Fibroblast of lung (primary cell): ENCODE measurements at regions not wholly inside any gene's neighbourhood (a gene's known extent, or its start where the extent isn't known, plus 50 kb on each side); places are given as distances from the start of the nearest gene placed in this dataset.

Experiments
- DNase-seq, 2 donors: peaks; one replicate each; pipeline versions ENCODE4 v3.0.0 to v3.0.0-alpha.2; 2010; ENCODE audit warnings: low read depth in 2 of 2
- H2AFZ ChIP-seq: 2 replicates; pipeline ENCODE4 v1.5.1; 2012; ENCODE audit warnings: low read length, control low read depth, inconsistent platforms
- H3K27ac ChIP-seq: 2 replicates; pipeline ENCODE4 v1.5.1; 2011; ENCODE audit warnings: low read length, control low read depth; ENCODE audit not compliant: insufficient read depth
- H3K27me3 ChIP-seq: 2 replicates; pipeline ENCODE4 v1.5.1; 2011; ENCODE audit warnings: mild to moderate bottlenecking, low read length; ENCODE audit not compliant: control insufficient read depth, insufficient read depth
- H3K36me3 ChIP-seq: 2 replicates; pipeline ENCODE4 v1.5.1; 2011; ENCODE audit warnings: low read length; ENCODE audit not compliant: control insufficient read depth, insufficient read depth
- H3K4me1 ChIP-seq: 2 replicates; pipeline ENCODE4 v1.5.1; 2011; ENCODE audit warnings: low read length; ENCODE audit not compliant: control insufficient read depth, insufficient read depth; ENCODE audit errors: extremely low read depth
- H3K4me2 ChIP-seq: 2 replicates; pipeline ENCODE4 v1.5.1; 2011; ENCODE audit warnings: low read length, control low read depth; ENCODE audit not compliant: insufficient read depth; ENCODE audit errors: extremely low read depth
- H3K4me3 ChIP-seq, 4 experiments: fragments of 200-600 bp in 1 of 4; sonication (generic) in 1 of 4; replicated peaks in 1 of 4; 2 replicates each; pipeline ENCODE4 v1.5.1; 2011 to 2016; ENCODE audit warnings: low read length in 4 of 4, low read depth in 3 of 4, mild to moderate bottlenecking in 3 of 4, control low read depth in 2 of 4, inconsistent platforms in 1 of 4, mixed read lengths in 1 of 4; ENCODE audit not compliant: insufficient read depth in 1 of 4; ENCODE audit errors: control extremely low read depth in 1 of 4
- H3K79me2 ChIP-seq: 2 replicates; pipeline ENCODE4 v1.5.1; 2012; ENCODE audit warnings: mild to moderate bottlenecking, low read length, inconsistent platforms; ENCODE audit not compliant: control insufficient read depth, insufficient read depth
- H3K9ac ChIP-seq: 2 replicates; pipeline ENCODE4 v1.5.1; 2011; ENCODE audit warnings: mild to moderate bottlenecking, low read length, control low read depth; ENCODE audit not compliant: insufficient read depth
- H3K9me3 ChIP-seq: 2 replicates; pipeline ENCODE4 v1.5.1; 2012; ENCODE audit warnings: low read depth, low read length; ENCODE audit not compliant: control insufficient read depth, insufficient read depth
- H4K20me1 ChIP-seq: 2 replicates; pipeline ENCODE4 v1.5.1; 2011; ENCODE audit warnings: low read length; ENCODE audit not compliant: control insufficient read depth, insufficient read depth; ENCODE audit errors: extremely low read depth
- EZH2 ChIP-seq: IDR thresholded peaks from 2 replicates; pipeline ENCODE4 v1.5.1; 2012; ENCODE audit warnings: low read length, control low read depth, mild to moderate bottlenecking; ENCODE audit errors: missing control alignments
- TF ChIP-seq, protein P1 (sequence below), 2 donors: IDR thresholded peaks in 1 of 2; conservative IDR thresholded peaks in 1 of 2; 1 replicate in 1 of 2; 2 replicates in 1 of 2; pipeline ENCODE4 v1.5.1; 2011 to 2012; ENCODE audit warnings: low read length in 2 of 2, control low read depth in 1 of 2, inconsistent platforms in 1 of 2, low read depth in 1 of 2, mild to moderate bottlenecking in 1 of 2

DNA sequence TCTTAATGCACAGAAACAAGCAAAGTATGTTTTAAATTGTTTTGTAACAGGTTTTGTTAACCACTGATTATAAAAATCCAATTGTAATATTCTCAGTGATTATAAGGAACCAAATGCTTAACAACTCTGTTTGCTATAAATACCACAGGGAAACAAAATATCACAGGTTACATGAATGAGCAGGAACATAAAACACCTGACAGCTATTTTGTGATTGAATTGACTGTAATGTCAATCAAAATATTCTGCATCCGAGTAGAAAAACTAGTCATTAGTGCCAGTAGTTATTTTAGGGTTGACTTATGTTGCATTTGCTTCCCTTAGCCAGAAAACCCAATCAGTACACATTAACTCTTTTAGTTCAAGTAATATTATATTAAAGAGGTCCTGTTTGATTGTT lies 1707.8 kb upstream of the ACO1 start:
- Histone ChIP-seq H3K27me3 (no peaks in the 10 kb centered on the region), H3K36me3 (no peaks in the 10 kb centered on the region), H2AFZ (no peak overlapping the region), H3K4me1 (no peaks in the 10 kb centered on the region), H3K9ac (no peak overlapping the region), H3K79me2 (no peaks in the 10 kb centered on the region), H3K4me2 (no peak overlapping the region), H3K27ac (no peak overlapping the region), H3K4me3 (no peak overlapping the region), H4K20me1 (no peaks in the 10 kb centered on the region), H3K9me3 (no peaks in the 10 kb centered on the region)
- no peak for DNase-seq
- no peak for TF ChIP-seq EZH2
- TF ChIP-seq, protein P1, sequence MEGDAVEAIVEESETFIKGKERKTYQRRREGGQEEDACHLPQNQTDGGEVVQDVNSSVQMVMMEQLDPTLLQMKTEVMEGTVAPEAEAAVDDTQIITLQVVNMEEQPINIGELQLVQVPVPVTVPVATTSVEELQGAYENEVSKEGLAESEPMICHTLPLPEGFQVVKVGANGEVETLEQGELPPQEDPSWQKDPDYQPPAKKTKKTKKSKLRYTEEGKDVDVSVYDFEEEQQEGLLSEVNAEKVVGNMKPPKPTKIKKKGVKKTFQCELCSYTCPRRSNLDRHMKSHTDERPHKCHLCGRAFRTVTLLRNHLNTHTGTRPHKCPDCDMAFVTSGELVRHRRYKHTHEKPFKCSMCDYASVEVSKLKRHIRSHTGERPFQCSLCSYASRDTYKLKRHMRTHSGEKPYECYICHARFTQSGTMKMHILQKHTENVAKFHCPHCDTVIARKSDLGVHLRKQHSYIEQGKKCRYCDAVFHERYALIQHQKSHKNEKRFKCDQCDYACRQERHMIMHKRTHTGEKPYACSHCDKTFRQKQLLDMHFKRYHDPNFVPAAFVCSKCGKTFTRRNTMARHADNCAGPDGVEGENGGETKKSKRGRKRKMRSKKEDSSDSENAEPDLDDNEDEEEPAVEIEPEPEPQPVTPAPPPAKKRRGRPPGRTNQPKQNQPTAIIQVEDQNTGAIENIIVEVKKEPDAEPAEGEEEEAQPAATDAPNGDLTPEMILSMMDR (conservative IDR thresholded peaks at IDR 0.05 in 1 of 2, IDR thresholded peaks at IDR 0.05 in 1 of 2; ENCODE audit: low read depth in 1 of 2, low read length in 2 of 2), result no peak

DNA sequence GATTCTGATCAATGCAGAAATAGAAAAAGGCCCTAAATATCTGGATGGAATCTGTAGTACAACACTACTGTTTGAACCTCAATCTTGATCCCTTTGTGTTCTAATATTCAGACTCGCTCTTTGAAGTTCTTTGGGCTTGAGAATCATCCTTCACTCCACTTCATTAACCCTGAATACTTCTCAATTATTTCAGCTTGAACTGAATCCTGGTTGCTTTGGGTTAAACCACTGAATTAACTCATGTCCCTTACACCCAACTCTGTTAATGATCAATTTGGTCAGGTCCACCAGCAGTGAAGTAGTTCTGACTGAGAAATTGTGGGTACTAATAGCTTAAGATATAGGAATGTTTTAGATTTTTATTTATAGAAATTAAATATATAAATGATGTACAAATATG lies 1707.2 kb upstream of the ACO1 start:
- H4K20me1 ChIP-seq, result no peaks in the 10 kb centered on the region
- H3K4me1 ChIP-seq, result no peaks in the 10 kb centered on the region
- no peak overlapping the region for H2AFZ ChIP-seq
- no peak for DNase-seq
- H3K27ac ChIP-seq, result no peak overlapping the region
- H3K9ac ChIP-seq, result no peak overlapping the region
- H3K4me2 ChIP-seq, result no peak overlapping the region
- H3K27me3 ChIP-seq, result no peaks in the 10 kb centered on the region
- H3K9me3 ChIP-seq, result no peaks in the 10 kb centered on the region
- TF ChIP-seq, protein P1 (conservative IDR thresholded peaks at IDR 0.05 in 1 of 2, IDR thresholded peaks at IDR 0.05 in 1 of 2; ENCODE audit: low read depth in 1 of 2, low read length in 2 of 2), result no peak
- no peak for TF ChIP-seq EZH2
- H3K4me3 ChIP-seq, result no peak overlapping the region
- H3K79me2 ChIP-seq, result no peaks in the 10 kb centered on the region
- no peaks in the 10 kb centered on the region for H3K36me3 ChIP-seq

DNA sequence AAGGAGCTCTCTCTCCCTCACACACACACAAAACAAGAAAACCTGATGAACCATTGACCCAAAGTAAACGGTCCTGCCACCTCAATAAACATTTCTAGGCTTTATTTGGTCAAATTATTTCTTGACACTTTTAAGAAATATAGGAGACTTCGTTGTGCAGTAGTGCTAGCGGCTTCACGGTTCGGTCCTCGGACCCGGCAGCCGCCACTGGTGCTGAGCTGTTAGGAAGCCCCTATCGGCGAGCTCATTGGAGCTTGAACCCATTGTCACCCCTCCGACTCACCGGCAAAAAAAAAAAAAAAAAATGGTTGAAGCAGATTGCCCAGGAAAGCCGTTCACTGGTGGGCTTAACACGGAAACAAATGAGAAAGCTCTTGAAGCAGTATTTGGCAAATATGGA lies 1695.6 kb upstream of the ACO1 start:
- no peaks in the 10 kb centered on the region for H3K27me3 ChIP-seq
- no peak overlapping the region for H3K9ac ChIP-seq
- no peak overlapping the region for H2AFZ ChIP-seq
- no peak overlapping the region for H3K27ac ChIP-seq
- H3K79me2 ChIP-seq, result no peaks in the 10 kb centered on the region
- TF ChIP-seq, protein P1 (conservative IDR thresholded peaks at IDR 0.05 in 1 of 2, IDR thresholded peaks at IDR 0.05 in 1 of 2; ENCODE audit: low read depth in 1 of 2, low read length in 2 of 2), result no peak
- no peak for TF ChIP-seq EZH2
- DNase-seq, result no peak
- no peaks in the 10 kb centered on the region for H4K20me1 ChIP-seq
- no peak overlapping the region for H3K4me2 ChIP-seq
- no peaks in the 10 kb centered on the region for H3K4me1 ChIP-seq
- no peaks in the 10 kb centered on the region for H3K9me3 ChIP-seq
- H3K36me3 ChIP-seq, result no peaks in the 10 kb centered on the region
- H3K4me3 ChIP-seq, result no peak overlapping the region
